ENCODE measurements at regions not wholly inside any gene's neighbourhood (a gene's known extent, or its start where the extent isn't known, plus 50 kb on each side); places are given as distances from the start of the nearest gene placed in this dataset.

DNA sequence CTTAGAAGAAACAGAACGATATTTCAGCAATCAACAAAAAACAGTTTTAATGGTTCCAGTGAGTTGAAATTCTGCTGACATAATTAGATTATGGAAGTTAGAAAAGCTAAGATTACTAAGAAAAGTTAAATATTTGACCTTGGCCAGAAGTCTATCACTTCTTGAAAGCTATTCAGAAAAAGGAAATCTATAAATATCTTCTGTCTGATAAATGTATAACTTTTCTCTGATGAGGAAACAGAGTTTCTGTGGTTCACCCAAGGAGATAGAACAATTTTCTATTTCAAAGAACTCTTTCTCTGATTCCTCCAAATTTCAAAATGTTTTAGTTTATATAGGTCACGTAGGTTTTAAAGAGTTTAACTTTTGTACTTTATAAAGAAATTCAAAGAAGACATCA is 438.4 kb upstream of the CHORDC1 start:
- H3K36me3 ChIP-seq, result no peaks in the 10 kb centered on the region
- no peaks in the 10 kb centered on the region for H3K27me3 ChIP-seq
- H3K27ac ChIP-seq, result no peak overlapping the region
- 74 to 80% methylated on average over 1 to 2 of the region's 2 CpGs for WGBS, 2 donors (ENCODE audit: low coverage in 1 of 2)
- no peaks in the 10 kb centered on the region for H3K4me1 ChIP-seq
- H3K4me3 ChIP-seq, result no peak overlapping the region
- TF ChIP-seq, protein P1, sequence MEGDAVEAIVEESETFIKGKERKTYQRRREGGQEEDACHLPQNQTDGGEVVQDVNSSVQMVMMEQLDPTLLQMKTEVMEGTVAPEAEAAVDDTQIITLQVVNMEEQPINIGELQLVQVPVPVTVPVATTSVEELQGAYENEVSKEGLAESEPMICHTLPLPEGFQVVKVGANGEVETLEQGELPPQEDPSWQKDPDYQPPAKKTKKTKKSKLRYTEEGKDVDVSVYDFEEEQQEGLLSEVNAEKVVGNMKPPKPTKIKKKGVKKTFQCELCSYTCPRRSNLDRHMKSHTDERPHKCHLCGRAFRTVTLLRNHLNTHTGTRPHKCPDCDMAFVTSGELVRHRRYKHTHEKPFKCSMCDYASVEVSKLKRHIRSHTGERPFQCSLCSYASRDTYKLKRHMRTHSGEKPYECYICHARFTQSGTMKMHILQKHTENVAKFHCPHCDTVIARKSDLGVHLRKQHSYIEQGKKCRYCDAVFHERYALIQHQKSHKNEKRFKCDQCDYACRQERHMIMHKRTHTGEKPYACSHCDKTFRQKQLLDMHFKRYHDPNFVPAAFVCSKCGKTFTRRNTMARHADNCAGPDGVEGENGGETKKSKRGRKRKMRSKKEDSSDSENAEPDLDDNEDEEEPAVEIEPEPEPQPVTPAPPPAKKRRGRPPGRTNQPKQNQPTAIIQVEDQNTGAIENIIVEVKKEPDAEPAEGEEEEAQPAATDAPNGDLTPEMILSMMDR (IDR thresholded peaks at IDR 0.05), result no peak
- TF ChIP-seq POLR2A (IDR thresholded peaks at IDR 0.05), result no peak
- no peak for TF ChIP-seq POLR2AphosphoS5 (IDR thresholded peaks at IDR 0.05)
- no peak for TF ChIP-seq EP300 (IDR thresholded peaks at IDR 0.05)
- H3K9me3 ChIP-seq, result no peaks in the 10 kb centered on the region
- ATAC-seq, result no peak

DNA sequence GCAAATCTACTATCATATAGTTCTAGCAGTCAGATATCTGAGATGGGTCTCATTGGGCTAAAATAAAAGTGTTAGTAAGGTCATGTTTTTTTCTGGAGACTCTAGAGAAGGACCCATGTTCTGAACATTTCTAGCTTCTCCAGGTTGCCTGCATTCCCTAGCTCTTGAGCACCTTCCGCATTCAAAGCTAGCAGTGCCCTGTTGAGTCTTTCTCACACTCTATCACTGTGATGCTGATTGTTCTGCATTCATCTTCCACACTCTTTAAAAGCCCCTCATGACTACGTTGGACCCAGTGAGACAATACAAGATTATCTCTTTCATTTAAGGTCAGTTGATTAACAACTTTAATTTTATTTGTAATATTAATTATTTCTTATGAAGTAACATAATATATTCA is 433.3 kb upstream of the CHORDC1 start:
- TF ChIP-seq POLR2A (IDR thresholded peaks at IDR 0.05) (no peak), POLR2AphosphoS5 (IDR thresholded peaks at IDR 0.05) (no peak), EP300 (IDR thresholded peaks at IDR 0.05) (no peak)
- TF ChIP-seq, protein P1 (IDR thresholded peaks at IDR 0.05), result no peak
- no peaks in the 10 kb centered on the region for H3K36me3 ChIP-seq
- H3K27ac ChIP-seq, result no peak overlapping the region
- no peak overlapping the region for H3K4me3 ChIP-seq
- H3K4me1 ChIP-seq, result no peaks in the 10 kb centered on the region
- H3K9me3 ChIP-seq, result no peaks in the 10 kb centered on the region
- no peak for ATAC-seq
- 95 to 100% methylated on average over 2 of the region's 2 CpGs for WGBS, 2 donors (ENCODE audit: low coverage in 1 of 2)
- no peaks in the 10 kb centered on the region for H3K27me3 ChIP-seq

DNA sequence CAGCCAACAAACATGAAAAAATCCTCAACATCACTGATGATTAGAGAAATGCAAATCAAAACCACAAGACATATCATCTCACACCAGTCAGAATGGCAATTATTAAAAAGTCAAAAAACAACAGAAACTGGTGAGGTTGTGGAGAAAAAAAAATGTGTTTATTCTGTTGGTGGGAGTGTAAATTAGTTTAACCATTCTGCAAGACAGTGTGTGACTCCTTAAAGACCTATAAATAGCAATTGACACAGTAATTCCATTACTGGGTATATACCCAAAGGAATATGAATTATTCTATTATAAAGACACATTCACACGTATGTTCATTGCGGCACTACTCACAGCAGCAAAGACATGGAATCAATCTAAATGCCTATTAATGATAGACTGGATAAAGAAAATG is 427.3 kb upstream of the CHORDC1 start:
- Histone ChIP-seq H3K27ac (no peak overlapping the region), H3K27me3 (no peaks in the 10 kb centered on the region), H3K9me3 (no peaks in the 10 kb centered on the region), H3K4me3 (no peak overlapping the region), H3K36me3 (no peaks in the 10 kb centered on the region), H3K4me1 (no peaks in the 10 kb centered on the region)
- TF ChIP-seq EP300 (IDR thresholded peaks at IDR 0.05) (no peak), POLR2AphosphoS5 (IDR thresholded peaks at IDR 0.05) (no peak)
- TF ChIP-seq, protein P1 (IDR thresholded peaks at IDR 0.05), result no peak
- no peak for ATAC-seq
- 88 to 100% methylated on average over 2 of the region's 2 CpGs for WGBS, 2 donors (ENCODE audit: low coverage in 1 of 2)

DNA sequence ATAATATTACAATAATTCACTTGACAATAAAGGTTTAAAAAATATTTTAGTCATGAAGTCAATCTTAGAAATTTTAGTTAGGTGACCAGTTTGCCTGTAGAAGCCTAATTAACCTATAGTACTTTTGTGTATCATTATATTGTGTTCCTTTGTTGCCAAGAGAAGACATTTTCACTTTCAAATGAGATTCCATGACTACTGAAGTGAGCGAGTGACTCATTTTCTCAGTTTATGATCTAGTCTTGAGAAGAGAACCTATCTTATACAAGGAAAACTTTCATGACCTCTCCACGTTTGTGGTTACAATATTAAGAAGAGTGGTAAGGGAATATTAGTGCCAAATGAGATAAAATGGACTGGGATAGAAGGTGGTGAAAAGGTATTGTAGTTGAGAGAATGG is 423.9 kb upstream of the CHORDC1 start:
- Histone ChIP-seq H3K27ac (no peak overlapping the region), H3K27me3 (no peaks in the 10 kb centered on the region), H3K4me1 (no peaks in the 10 kb centered on the region), H3K9me3 (no peaks in the 10 kb centered on the region), H3K36me3 (no peaks in the 10 kb centered on the region), H3K4me3 (no peak overlapping the region)
- 75 to 100% methylated on average over 1 to 2 of the region's 2 CpGs for WGBS, 2 donors (ENCODE audit: low coverage in 1 of 2)
- no peak for ATAC-seq
- no peak for TF ChIP-seq EP300 (IDR thresholded peaks at IDR 0.05)
- TF ChIP-seq POLR2A (IDR thresholded peaks at IDR 0.05), result no peak
- no peak for TF ChIP-seq POLR2AphosphoS5 (IDR thresholded peaks at IDR 0.05)
- TF ChIP-seq, protein P1 (IDR thresholded peaks at IDR 0.05), result no peak

DNA sequence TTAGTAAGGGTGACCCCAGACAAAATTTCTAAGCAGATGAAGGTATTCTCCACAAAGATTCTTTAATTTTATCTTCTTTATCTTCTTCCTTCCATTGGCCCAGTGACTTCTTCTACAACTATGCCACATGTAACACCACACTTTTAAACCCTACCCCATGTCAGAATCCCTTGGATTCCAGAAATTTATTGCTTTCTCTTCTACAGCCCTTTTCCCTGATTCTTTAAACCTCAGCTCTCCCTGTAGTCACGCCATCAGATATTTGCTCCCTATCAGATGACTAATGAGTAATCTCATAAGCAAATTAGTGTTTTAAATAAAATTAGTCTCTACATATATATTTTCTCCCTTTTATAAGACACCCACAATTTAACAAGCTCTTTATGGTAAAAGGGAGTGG is 423.4 kb upstream of the CHORDC1 start:
- Histone ChIP-seq H3K36me3 (no peaks in the 10 kb centered on the region), H3K4me3 (no peak overlapping the region), H3K4me1 (no peaks in the 10 kb centered on the region), H3K27me3 (no peaks in the 10 kb centered on the region), H3K9me3 (no peaks in the 10 kb centered on the region), H3K27ac (no peak overlapping the region)
- no peak for TF ChIP-seq POLR2AphosphoS5 (IDR thresholded peaks at IDR 0.05)
- no peak for ATAC-seq
- WGBS, 2 donors (ENCODE audit: low coverage in 1 of 2), result 100% methylated on average over 1 of the region's 1 CpG
